ENCODE measurements at regions not wholly inside any gene's neighbourhood (a gene's known extent, or its start where the extent isn't known, plus 50 kb on each side); places are given as distances from the start of the nearest gene placed in this dataset.

DNA sequence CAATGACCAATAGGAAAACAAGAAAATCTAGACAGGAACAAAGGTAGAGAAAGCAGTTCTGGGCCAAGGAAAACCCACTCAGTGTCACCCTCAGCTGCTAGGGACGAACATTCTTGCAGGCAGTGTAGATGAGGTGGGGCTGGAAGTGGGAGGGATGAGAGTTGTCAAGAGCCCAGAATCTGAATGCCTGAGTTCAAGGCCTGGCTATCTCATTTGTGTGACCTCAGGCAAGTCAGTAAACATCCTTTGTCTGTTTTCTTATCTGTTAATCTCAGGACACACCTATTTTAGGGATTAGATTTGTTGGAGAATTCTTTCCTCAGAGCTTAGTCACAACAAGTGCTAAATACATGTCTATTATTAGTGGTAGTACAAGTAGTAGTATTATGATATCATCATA is 50.9 kb upstream of the KIF16B start:
- WGBS (ENCODE audit: extremely low coverage, insufficient read length, low lambda C conversion rate), result no CpG with 5 or more reads among the region's 1 CpG
- Mint-ChIP-seq H3K4me1 (peaks cover 3 to 6% of the 10 kb centered on the region in 2 experiments; a peak in 2 of 4 replicates), H3K9me3 (peaks cover 3% of the 10 kb centered on the region in 2 experiments; a peak in 3 of 5 replicates), H3K4me3 (no peak overlapping the region), H3K27ac (no peak overlapping the region), H3K27me3 (ENCODE audit: low read depth) (no peaks in the 10 kb centered on the region), H3K36me3 (ENCODE audit: insufficient read depth in 1 of 3, low read depth in 3 of 3) (peaks cover 0 to 7% (median 2%) of the 10 kb centered on the region in 3 experiments; a peak in 3 of 7 replicates)
- no peak overlapping the region for H4K91ac ChIP-seq (ENCODE audit: insufficient read length, low read depth, low read length)
- H3K56ac ChIP-seq (ENCODE audit: insufficient read length, low read depth, low read length), result no peak overlapping the region
- H3K4me2 ChIP-seq (ENCODE audit: insufficient read depth, insufficient read length, low read length), result no peak overlapping the region
- no peak overlapping the region for H3K27ac ChIP-seq (ENCODE audit: insufficient read length, low read depth, low read length)
- H3K9me3 ChIP-seq (ENCODE audit: control insufficient read depth, low read depth, low read length), result no peaks in the 10 kb centered on the region
- no peak overlapping the region for H2BK15ac ChIP-seq (ENCODE audit: low read depth, low read length)
- no peak overlapping the region for H2BK120ac ChIP-seq (ENCODE audit: low read depth, low read length, poor library complexity, severe bottlenecking)
- no peak overlapping the region for H2AFZ ChIP-seq (ENCODE audit: low read length)
- no peak overlapping the region for H3K23ac ChIP-seq (ENCODE audit: insufficient read length, low read depth, low read length)
- no peaks in the 10 kb centered on the region for H3K79me1 ChIP-seq (ENCODE audit: insufficient read depth, low read depth, low read length, poor library complexity, severe bottlenecking)
- H3K4me1 ChIP-seq (ENCODE audit: insufficient read depth, low read length), result no peaks in the 10 kb centered on the region
- no peak overlapping the region for H3K9ac ChIP-seq (ENCODE audit: extremely low read depth, insufficient read length, low read length)
- no peak overlapping the region for H2BK12ac ChIP-seq (ENCODE audit: insufficient read length, low read depth, low read length)
- no peak for DNase-seq
- H4K8ac ChIP-seq (replicated peaks; ENCODE audit: insufficient read length, low read depth, low read length), result no peak overlapping the region
- H3K79me2 ChIP-seq (ENCODE audit: insufficient read depth, low read length), result no peaks in the 10 kb centered on the region
- no peak overlapping the region for H3T11ph ChIP-seq (ENCODE audit: low read length)
- H3K27me3 ChIP-seq (ENCODE audit: insufficient read depth, low read length), result no peaks in the 10 kb centered on the region
- no peak overlapping the region for H3K14ac ChIP-seq (ENCODE audit: insufficient read depth, low read length)
- H2BK20ac ChIP-seq (ENCODE audit: low read depth, low read length, poor library complexity, severe bottlenecking), result no peak overlapping the region
- TF ChIP-seq, protein P1, sequence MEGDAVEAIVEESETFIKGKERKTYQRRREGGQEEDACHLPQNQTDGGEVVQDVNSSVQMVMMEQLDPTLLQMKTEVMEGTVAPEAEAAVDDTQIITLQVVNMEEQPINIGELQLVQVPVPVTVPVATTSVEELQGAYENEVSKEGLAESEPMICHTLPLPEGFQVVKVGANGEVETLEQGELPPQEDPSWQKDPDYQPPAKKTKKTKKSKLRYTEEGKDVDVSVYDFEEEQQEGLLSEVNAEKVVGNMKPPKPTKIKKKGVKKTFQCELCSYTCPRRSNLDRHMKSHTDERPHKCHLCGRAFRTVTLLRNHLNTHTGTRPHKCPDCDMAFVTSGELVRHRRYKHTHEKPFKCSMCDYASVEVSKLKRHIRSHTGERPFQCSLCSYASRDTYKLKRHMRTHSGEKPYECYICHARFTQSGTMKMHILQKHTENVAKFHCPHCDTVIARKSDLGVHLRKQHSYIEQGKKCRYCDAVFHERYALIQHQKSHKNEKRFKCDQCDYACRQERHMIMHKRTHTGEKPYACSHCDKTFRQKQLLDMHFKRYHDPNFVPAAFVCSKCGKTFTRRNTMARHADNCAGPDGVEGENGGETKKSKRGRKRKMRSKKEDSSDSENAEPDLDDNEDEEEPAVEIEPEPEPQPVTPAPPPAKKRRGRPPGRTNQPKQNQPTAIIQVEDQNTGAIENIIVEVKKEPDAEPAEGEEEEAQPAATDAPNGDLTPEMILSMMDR (conservative IDR thresholded peaks at IDR 0.05), result no peak
- H4K20me1 ChIP-seq (ENCODE audit: control insufficient read depth, insufficient read depth, insufficient read length), result no peaks in the 10 kb centered on the region
- no peak overlapping the region for H3K18ac ChIP-seq (ENCODE audit: insufficient read length, low read depth, low read length)
- no peak overlapping the region for H2BK5ac ChIP-seq (ENCODE audit: insufficient read length, low read length)
- no peak overlapping the region for H3K4ac ChIP-seq (ENCODE audit: low read depth, low read length)
- no peak overlapping the region for H4K5ac ChIP-seq (ENCODE audit: insufficient read length, low read depth, low read length)
- no peak overlapping the region for H2AK5ac ChIP-seq (ENCODE audit: insufficient read length, low read length)
- no peaks in the 10 kb centered on the region for H3K23me2 ChIP-seq (ENCODE audit: insufficient read length, low read depth, low read length, poor library complexity, severe bottlenecking)
